HCT116 (cell line): ENCODE measurements at regions not wholly inside any gene's neighbourhood (a gene's known extent, or its start where the extent isn't known, plus 50 kb on each side); places are given as distances from the start of the nearest gene placed in this dataset.

Experiments
- ATAC-seq: fragments of 200-7000 bp; cut with Tn5 transposase; 2 replicates; pipeline ENCODE4 v1.9.1; 2020; ENCODE audit warnings: mild to moderate bottlenecking, moderate library complexity
- BruUV-seq: library from RNA; stranded (reverse); fragments of 400-500 nt; replicated peaks from 2 replicates; lab custom pipeline; 2021; lab: Mats Ljungman, UMichigan
- CTCF ChIA-PET: fragments of 300-600 bp; sonication (Branson Sonifier 250); formaldehyde crosslinking; loops from one replicate; lab custom pipeline; 2021; ENCODE audit warnings: antibody characterized with exemption; lab: Charles Lee
- POLR2A ChIA-PET: fragments of 300-600, 350-600 bp; sonication (Branson Sonifier 250); formaldehyde crosslinking; loops from one replicate; lab custom pipeline; 2021; ENCODE audit warnings: antibody characterized with exemption; lab: Charles Lee
- RAD21 ChIA-PET, 2 experiments: fragments of 300-600 bp; sonication (Branson Sonifier 250); formaldehyde crosslinking; loops; one replicate each; lab custom pipeline; 2023; ENCODE audit warnings: low total read pairs in 2 of 2; ENCODE audit not compliant: uncharacterized antibody in 2 of 2, unreplicated experiment in 2 of 2, low non-redundant PET in 1 of 2; lab: Charles Lee
- DNase-seq: peaks from one replicate; pipeline ENCODE4 v3.0.0-alpha.2; 2010; ENCODE audit warnings: low read depth, low spot score
- H2AFZ ChIP-seq: fragments of 200-600 bp; shearing (Covaris generic), sonication (generic); 2 replicates; pipeline ENCODE4 v1.6.1; 2017; ENCODE audit warnings: low read depth, mixed run types, mixed read lengths, antibody characterized with exemption, low read length; ENCODE audit not compliant: poor library complexity, severe bottlenecking
- H3K27ac ChIP-seq: 2 replicates; pipeline ENCODE4 v1.5.1; 2012; ENCODE audit warnings: low read depth, low read length
- H3K27me3 ChIP-seq: fragments of 200-600 bp; sonication (generic); 2 replicates; pipeline ENCODE4 v1.6.1; 2016; ENCODE audit warnings: mixed run types, low read length, mixed read lengths; ENCODE audit not compliant: insufficient read depth
- H3K36me3 ChIP-seq, 2 experiments: fragments of 200-500 bp in 1 of 2; fragments of 200-600 bp in 1 of 2; sonication (Bioruptor generic) in 1 of 2; sonication (generic) in 1 of 2; 2 replicates each; pipeline versions ENCODE4 v1.5.1 to v1.6.1; 2014 to 2016; ENCODE audit warnings: low read length in 2 of 2, inconsistent platforms in 1 of 2, mixed read lengths in 1 of 2, mixed run types in 1 of 2; ENCODE audit not compliant: insufficient read depth in 2 of 2, control insufficient read depth in 1 of 2
- H3K4me1 ChIP-seq, 2 experiments: fragments of 200-600 bp in 1 of 2; sonication (generic) in 1 of 2; 2 replicates each; pipeline versions ENCODE4 v1.5.1 to v1.6.1; 2012 to 2017; ENCODE audit warnings: low read length in 2 of 2, inconsistent platforms in 1 of 2, mild to moderate bottlenecking in 1 of 2, mixed read lengths in 1 of 2, mixed run types in 1 of 2, moderate library complexity in 1 of 2; ENCODE audit not compliant: insufficient read depth in 2 of 2, control insufficient read depth in 1 of 2
- H3K4me2 ChIP-seq: fragments of 200-600 bp; sonication (generic); 2 replicates; pipeline ENCODE4 v1.6.1; 2017; ENCODE audit warnings: mixed run types, low read length, mixed read lengths
- H3K4me3 ChIP-seq, 2 experiments: fragments of 200-600 bp in 1 of 2; sonication (generic) in 1 of 2; replicated peaks in 1 of 2; 2 replicates each; pipeline ENCODE4 v1.5.1; 2011 to 2016; ENCODE audit warnings: low read length in 2 of 2, control low read depth in 1 of 2, low read depth in 1 of 2, mild to moderate bottlenecking in 1 of 2, mixed read lengths in 1 of 2, mixed run types in 1 of 2
- H3K79me2 ChIP-seq: fragments of 200-600 bp; sonication (generic); 2 replicates; pipeline ENCODE4 v1.6.1; 2017; ENCODE audit warnings: mild to moderate bottlenecking, mixed run types, low read length, moderate library complexity, mixed read lengths; ENCODE audit not compliant: insufficient read depth
- H3K9ac ChIP-seq: fragments of 200-600 bp; sonication (generic); 2 replicates; pipeline ENCODE4 v1.6.1; 2016; ENCODE audit warnings: low read length, mixed read lengths
- H3K9me2 ChIP-seq: fragments of 200-600 bp; sonication (generic), shearing (Covaris generic); 2 replicates; pipeline ENCODE4 v1.6.1; 2017; ENCODE audit warnings: mixed run types, mild to moderate bottlenecking, moderate library complexity; ENCODE audit not compliant: insufficient read depth
- H3K9me3 ChIP-seq, 2 experiments: fragments of 200-500 bp in 1 of 2; fragments of 200-600 bp in 1 of 2; sonication (Bioruptor generic) in 1 of 2; sonication (generic) in 1 of 2; 2 replicates each; pipeline ENCODE4 v1.6.1; 2014 to 2017; ENCODE audit warnings: low read length in 2 of 2, mixed read lengths in 2 of 2, inconsistent platforms in 1 of 2, low read depth in 1 of 2, mild to moderate bottlenecking in 1 of 2, mixed run types in 1 of 2, moderate library complexity in 1 of 2; ENCODE audit not compliant: control insufficient read depth in 1 of 2, insufficient read depth in 1 of 2
- H4K20me1 ChIP-seq: fragments of 200-600 bp; sonication (generic), shearing (Covaris generic); 2 replicates; pipeline ENCODE4 v1.6.1; 2017; ENCODE audit warnings: mixed run types, mild to moderate bottlenecking, moderate library complexity; ENCODE audit not compliant: insufficient read depth
- CBX3 ChIP-seq: IDR thresholded peaks from 2 replicates; pipeline ENCODE4 v1.6.1; 2012; ENCODE audit warnings: low read depth
- EGR1 ChIP-seq: IDR thresholded peaks from 2 replicates; pipeline ENCODE4 v1.6.1; 2012; ENCODE audit warnings: low read depth
- FOSL1 ChIP-seq: IDR thresholded peaks from 2 replicates; pipeline ENCODE4 v1.6.1; 2012; ENCODE audit warnings: low read depth
- JUND ChIP-seq: IDR thresholded peaks from 2 replicates; pipeline ENCODE4 v1.6.1; 2012
- POLR2AphosphoS5 ChIP-seq: IDR thresholded peaks from 2 replicates; pipeline ENCODE4 v1.6.1; 2011; ENCODE audit warnings: mild to moderate bottlenecking, low read depth, low read length, moderate library complexity
- TCF7L2 ChIP-seq: IDR thresholded peaks from 2 replicates; pipeline ENCODE4 v1.7.0; 2011; ENCODE audit warnings: borderline replicate concordance, inconsistent platforms; ENCODE audit not compliant: insufficient read depth, insufficient read length; ENCODE audit errors: extremely low read depth
- intact Hi-C: fragments of 100-400 bp; cut with micrococcal nuclease; formaldehyde crosslinking; loops from 2 replicates; pipeline ENCODE4 v1.10.0; 2022
- TF ChIP-seq, protein P1 (sequence below), 3 experiments: fragments of 200-600 bp in 1 of 3; sonication (generic) in 1 of 3; IDR thresholded peaks in 2 of 3; conservative IDR thresholded peaks in 1 of 3; 2 replicates each; pipeline ENCODE4 v1.5.1; 2012 to 2017; ENCODE audit warnings: low read depth in 2 of 3, low read length in 2 of 3, antibody characterized with exemption in 1 of 3, borderline replicate concordance in 1 of 3, control low read depth in 1 of 3, mild to moderate bottlenecking in 1 of 3, mixed read lengths in 1 of 3, mixed run types in 1 of 3, moderate library complexity in 1 of 3; ENCODE audit not compliant: insufficient read depth in 1 of 3
- TF ChIP-seq, protein P2 (sequence below): IDR thresholded peaks from 2 replicates; pipeline ENCODE4 v1.6.1; 2012; ENCODE audit warnings: low read depth
- TF ChIP-seq, protein P3 (sequence below): IDR thresholded peaks from 2 replicates; pipeline ENCODE4 v1.6.1; 2011; ENCODE audit warnings: mild to moderate bottlenecking, low read length, moderate library complexity; ENCODE audit not compliant: insufficient replicate concordance; ENCODE audit errors: extremely low read depth

DNA sequence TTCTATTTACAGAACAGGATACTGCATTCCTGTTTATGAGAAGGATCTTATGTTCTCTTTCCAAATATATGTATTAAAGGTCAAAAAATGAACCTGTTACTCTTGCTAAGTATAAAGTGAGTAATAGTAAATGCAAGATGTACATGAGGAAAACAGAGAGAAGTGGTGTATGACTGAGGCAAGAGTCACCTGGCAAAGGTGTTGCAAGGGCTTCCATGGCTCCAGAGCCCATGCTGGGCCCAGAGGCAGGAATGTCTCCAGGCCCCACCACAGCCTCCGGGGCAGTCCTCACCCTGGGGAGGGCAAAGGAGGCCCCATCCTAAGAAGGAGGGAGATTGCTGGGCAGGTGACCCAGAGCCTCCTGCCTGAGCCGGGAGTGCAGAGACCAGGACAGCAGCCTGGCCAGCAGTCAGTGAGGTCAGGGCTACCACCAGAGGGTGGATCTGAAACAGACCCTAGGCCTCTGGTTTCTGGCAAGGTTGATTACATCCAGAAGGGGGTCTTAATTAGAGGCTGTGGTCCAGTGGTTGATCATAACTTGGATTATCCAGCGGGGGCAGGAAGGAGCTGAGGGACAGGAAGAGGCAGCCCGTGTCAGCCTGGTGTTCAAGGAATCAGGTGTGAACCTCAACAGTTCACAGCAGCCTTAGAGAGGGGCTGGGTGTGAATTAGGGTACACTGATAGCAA lies 57.3 kb upstream of the CPLX2 start:
- TF ChIP-seq FOSL1 (no peak), JUND (no peak), CBX3 (no peak)
- TF ChIP-seq, protein P1, sequence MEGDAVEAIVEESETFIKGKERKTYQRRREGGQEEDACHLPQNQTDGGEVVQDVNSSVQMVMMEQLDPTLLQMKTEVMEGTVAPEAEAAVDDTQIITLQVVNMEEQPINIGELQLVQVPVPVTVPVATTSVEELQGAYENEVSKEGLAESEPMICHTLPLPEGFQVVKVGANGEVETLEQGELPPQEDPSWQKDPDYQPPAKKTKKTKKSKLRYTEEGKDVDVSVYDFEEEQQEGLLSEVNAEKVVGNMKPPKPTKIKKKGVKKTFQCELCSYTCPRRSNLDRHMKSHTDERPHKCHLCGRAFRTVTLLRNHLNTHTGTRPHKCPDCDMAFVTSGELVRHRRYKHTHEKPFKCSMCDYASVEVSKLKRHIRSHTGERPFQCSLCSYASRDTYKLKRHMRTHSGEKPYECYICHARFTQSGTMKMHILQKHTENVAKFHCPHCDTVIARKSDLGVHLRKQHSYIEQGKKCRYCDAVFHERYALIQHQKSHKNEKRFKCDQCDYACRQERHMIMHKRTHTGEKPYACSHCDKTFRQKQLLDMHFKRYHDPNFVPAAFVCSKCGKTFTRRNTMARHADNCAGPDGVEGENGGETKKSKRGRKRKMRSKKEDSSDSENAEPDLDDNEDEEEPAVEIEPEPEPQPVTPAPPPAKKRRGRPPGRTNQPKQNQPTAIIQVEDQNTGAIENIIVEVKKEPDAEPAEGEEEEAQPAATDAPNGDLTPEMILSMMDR (IDR thresholded peaks at IDR 0.05 in 2 of 3, conservative IDR thresholded peaks at IDR 0.05 in 1 of 3; ENCODE audit: borderline replicate concordance in 1 of 3, insufficient read depth in 1 of 3, low read depth in 2 of 3, low read length in 2 of 3) = 0 out of 6 replicates have a peak, but pooled peaks of 1 of the 3 experiments have one; percentile 14
- Histone ChIP-seq H2AFZ (no peak overlapping the region), H3K9me2 (no peaks in the 10 kb centered on the region), H3K9me3 (no peaks in the 10 kb centered on the region), H3K27ac (no peak overlapping the region), H3K79me2 (no peaks in the 10 kb centered on the region), H3K4me1 (peaks cover 30 to 66% of the 10 kb centered on the region in 2 experiments), H3K36me3 (no peaks in the 10 kb centered on the region), H3K4me2 (peak overlapping the region; percentile 71), H3K9ac (peak overlapping the region; percentile 18), H4K20me1 (no peaks in the 10 kb centered on the region), H3K27me3 (no peaks in the 10 kb centered on the region), H3K4me3 (peak overlapping the region in 1 of 2 experiments; percentile 34; a peak in 2 of 4 replicates)
- no TSS peak for BruUV-seq
- ATAC-seq (no peak; the same call in 1 of the 2 replicates), DNase-seq (no peak)
- CTCF ChIA-PET = interaction anchor here (0.7 kb wide), 1 partner anchor 84 kb away, joined by 3 read pairs; no protein-coding TSS in a partner anchor
- RAD21 ChIA-PET = no interaction called here
- intact Hi-C loops = loop anchor here (5.0 kb wide), 1 partner anchor 728 kb away; no protein-coding TSS in a partner anchor
- POLR2A ChIA-PET = no interaction called here

DNA sequence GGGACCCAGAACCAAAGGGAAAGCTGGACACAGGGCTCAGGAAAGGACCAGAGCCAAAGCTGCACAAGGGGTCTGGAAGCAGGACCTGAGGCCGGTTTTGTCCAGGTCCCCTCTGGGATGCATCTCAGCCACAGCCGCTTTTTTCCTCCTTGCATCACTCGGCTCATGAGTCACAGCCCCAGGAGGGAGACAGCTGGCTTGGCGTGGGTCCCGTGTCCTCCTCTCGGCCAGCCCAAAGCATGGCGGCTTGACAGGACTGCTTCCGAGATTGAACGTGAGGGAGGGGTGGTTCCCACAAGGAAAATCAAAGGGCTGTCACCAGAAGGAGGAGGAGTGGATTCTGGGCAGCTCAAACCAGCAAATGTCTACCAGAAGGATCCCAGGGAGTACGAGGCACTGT lies 56.7 kb upstream of the CPLX2 start:
- Histone ChIP-seq H3K4me3 (peak overlapping the region in 1 of 2 experiments; percentile 34; a peak in 2 of 4 replicates), H3K79me2 (no peaks in the 10 kb centered on the region), H3K4me2 (peak overlapping the region; percentile 71), H4K20me1 (no peaks in the 10 kb centered on the region), H3K36me3 (no peaks in the 10 kb centered on the region), H3K27me3 (no peaks in the 10 kb centered on the region), H2AFZ (no peak overlapping the region), H3K4me1 (peaks cover 24 to 63% of the 10 kb centered on the region in 2 experiments), H3K9me2 (no peaks in the 10 kb centered on the region), H3K9ac (peak overlapping the region; percentile 18), H3K9me3 (no peaks in the 10 kb centered on the region), H3K27ac (no peak overlapping the region)
- intact Hi-C loops = loop anchor here (5.0 kb wide), 1 partner anchor 728 kb away; no protein-coding TSS in a partner anchor
- no TSS peak for BruUV-seq
- ATAC-seq = peak; percentile 72
- peak; percentile 64 for DNase-seq
- ChIA-PET RAD21 (no interaction called here), CTCF (no interaction called here), POLR2A (no interaction called here)
- TF ChIP-seq POLR2AphosphoS5 (peak; percentile 71), FOSL1 (no peak), EGR1 (no peak), TCF7L2 (peak; percentile 66)
- TF ChIP-seq, protein P2, sequence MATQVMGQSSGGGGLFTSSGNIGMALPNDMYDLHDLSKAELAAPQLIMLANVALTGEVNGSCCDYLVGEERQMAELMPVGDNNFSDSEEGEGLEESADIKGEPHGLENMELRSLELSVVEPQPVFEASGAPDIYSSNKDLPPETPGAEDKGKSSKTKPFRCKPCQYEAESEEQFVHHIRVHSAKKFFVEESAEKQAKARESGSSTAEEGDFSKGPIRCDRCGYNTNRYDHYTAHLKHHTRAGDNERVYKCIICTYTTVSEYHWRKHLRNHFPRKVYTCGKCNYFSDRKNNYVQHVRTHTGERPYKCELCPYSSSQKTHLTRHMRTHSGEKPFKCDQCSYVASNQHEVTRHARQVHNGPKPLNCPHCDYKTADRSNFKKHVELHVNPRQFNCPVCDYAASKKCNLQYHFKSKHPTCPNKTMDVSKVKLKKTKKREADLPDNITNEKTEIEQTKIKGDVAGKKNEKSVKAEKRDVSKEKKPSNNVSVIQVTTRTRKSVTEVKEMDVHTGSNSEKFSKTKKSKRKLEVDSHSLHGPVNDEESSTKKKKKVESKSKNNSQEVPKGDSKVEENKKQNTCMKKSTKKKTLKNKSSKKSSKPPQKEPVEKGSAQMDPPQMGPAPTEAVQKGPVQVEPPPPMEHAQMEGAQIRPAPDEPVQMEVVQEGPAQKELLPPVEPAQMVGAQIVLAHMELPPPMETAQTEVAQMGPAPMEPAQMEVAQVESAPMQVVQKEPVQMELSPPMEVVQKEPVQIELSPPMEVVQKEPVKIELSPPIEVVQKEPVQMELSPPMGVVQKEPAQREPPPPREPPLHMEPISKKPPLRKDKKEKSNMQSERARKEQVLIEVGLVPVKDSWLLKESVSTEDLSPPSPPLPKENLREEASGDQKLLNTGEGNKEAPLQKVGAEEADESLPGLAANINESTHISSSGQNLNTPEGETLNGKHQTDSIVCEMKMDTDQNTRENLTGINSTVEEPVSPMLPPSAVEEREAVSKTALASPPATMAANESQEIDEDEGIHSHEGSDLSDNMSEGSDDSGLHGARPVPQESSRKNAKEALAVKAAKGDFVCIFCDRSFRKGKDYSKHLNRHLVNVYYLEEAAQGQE = no peak
- TF ChIP-seq, protein P3, sequence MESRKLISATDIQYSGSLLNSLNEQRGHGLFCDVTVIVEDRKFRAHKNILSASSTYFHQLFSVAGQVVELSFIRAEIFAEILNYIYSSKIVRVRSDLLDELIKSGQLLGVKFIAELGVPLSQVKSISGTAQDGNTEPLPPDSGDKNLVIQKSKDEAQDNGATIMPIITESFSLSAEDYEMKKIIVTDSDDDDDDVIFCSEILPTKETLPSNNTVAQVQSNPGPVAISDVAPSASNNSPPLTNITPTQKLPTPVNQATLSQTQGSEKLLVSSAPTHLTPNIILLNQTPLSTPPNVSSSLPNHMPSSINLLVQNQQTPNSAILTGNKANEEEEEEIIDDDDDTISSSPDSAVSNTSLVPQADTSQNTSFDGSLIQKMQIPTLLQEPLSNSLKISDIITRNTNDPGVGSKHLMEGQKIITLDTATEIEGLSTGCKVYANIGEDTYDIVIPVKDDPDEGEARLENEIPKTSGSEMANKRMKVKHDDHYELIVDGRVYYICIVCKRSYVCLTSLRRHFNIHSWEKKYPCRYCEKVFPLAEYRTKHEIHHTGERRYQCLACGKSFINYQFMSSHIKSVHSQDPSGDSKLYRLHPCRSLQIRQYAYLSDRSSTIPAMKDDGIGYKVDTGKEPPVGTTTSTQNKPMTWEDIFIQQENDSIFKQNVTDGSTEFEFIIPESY = peak; percentile 62
